Epithelial cell of esophagus (primary cell): ENCODE measurements at regions not wholly inside any gene's neighbourhood (a gene's known extent, or its start where the extent isn't known, plus 50 kb on each side); places are given as distances from the start of the nearest gene placed in this dataset.
A peak's percentile ranks its signal among the peaks of the same experiment; 100 is the strongest.

Experiments
- DNase-seq: peaks from one replicate; pipeline ENCODE4 v3.0.0; 2010; ENCODE audit warnings: low read depth
- H3K4me3 ChIP-seq: 2 replicates; pipeline ENCODE4 v1.5.1; 2011; ENCODE audit warnings: mild to moderate bottlenecking, low read length, control low read depth
- TF ChIP-seq, protein P1 (sequence below): IDR thresholded peaks from 2 replicates; pipeline ENCODE4 v1.5.1; 2011; ENCODE audit warnings: low read depth, mild to moderate bottlenecking, low read length, control low read depth, inconsistent platforms; ENCODE audit not compliant: insufficient read depth; ENCODE audit errors: missing control alignments

DNA sequence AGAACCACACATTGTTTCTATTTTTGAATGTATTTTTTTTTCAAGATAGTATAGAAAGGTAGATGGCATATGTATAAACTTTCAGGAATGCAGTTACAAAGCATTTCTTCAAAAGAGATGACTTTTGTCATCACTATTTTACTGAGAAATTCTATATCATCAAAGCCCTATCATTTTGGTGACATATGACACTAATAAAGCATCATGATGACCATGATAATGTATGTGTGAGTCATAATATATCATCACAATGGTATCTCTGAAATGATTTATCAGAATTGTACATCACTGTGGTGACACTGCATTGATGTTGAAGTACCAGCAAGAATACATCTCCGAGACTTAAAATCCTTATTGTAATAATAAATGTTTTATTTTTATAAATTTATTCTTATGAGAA is 1740.8 kb downstream of the PCDH7 start:
- H3K4me3 ChIP-seq = no peak overlapping the region
- TF ChIP-seq, protein P1, sequence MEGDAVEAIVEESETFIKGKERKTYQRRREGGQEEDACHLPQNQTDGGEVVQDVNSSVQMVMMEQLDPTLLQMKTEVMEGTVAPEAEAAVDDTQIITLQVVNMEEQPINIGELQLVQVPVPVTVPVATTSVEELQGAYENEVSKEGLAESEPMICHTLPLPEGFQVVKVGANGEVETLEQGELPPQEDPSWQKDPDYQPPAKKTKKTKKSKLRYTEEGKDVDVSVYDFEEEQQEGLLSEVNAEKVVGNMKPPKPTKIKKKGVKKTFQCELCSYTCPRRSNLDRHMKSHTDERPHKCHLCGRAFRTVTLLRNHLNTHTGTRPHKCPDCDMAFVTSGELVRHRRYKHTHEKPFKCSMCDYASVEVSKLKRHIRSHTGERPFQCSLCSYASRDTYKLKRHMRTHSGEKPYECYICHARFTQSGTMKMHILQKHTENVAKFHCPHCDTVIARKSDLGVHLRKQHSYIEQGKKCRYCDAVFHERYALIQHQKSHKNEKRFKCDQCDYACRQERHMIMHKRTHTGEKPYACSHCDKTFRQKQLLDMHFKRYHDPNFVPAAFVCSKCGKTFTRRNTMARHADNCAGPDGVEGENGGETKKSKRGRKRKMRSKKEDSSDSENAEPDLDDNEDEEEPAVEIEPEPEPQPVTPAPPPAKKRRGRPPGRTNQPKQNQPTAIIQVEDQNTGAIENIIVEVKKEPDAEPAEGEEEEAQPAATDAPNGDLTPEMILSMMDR = no peak
- no peak for DNase-seq

DNA sequence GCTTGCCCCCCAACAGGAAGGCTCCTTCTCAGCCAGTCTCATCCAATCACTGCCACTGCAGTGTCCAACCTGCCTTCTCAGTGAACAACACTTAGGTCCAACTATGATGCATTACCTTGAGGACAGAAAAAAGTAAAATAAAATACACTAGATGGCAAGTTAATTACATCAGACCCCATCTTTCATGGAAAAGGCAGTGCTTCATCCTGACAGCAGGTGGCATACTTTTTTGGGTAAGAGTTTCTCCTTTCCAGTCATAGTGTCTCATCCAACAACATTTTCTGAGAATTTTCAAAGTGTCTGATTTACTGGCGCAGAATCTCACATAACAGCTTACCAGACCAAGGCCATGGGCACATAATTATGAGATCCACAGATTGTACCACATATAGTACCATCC is 1742.8 kb downstream of the PCDH7 start:
- DNase-seq = peak; percentile 52
- TF ChIP-seq, protein P1 = peak; percentile 85
- H3K4me3 ChIP-seq = no peak overlapping the region

DNA sequence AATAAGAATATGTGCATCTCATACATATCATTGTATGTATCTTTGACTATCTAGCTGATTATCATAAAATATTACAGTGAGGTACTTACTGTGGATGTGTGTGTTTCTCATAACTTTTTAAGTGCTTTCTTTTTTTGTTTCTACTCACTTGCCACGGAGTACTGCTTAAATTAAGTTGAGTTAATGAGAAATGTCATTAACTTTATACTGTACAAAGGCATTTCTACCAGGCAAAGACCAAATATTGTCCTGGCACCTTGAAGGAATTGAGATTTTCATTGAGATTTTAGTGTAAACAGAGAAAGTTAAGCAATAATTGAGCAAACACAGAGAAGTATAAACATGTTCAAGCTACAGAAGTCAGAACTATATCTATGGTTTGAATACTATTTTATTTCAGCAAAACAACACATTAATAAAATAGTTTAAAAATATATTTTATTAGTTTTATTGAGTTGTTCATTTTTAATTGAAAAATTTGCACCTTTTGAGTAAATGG is 1750.0 kb downstream of the PCDH7 start:
- no peak overlapping the region for H3K4me3 ChIP-seq
- no peak for DNase-seq
- TF ChIP-seq, protein P1 = no peak

DNA sequence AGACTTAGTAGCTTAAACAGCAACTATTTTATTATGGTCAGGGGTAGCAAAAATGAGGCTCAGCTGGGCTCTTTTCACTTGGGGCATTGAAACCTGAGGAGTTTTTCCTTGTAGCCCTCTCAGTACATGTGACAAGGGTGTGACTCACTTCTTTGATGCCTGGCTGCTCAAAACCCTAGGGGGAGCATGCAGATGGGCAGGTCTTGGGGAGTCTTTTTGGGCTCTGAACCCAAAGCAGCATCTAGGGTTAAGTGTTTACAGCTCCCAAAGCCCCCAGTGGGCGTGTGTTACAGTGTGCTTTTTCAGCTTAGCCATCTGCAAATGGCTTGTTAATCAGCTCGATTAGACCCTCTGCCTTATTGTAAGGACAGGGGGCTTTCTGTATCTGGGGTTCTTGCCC is 1752.7 kb downstream of the PCDH7 start:
- H3K4me3 ChIP-seq = no peak overlapping the region
- peak; percentile 33 for DNase-seq
- TF ChIP-seq, protein P1 = no peak

DNA sequence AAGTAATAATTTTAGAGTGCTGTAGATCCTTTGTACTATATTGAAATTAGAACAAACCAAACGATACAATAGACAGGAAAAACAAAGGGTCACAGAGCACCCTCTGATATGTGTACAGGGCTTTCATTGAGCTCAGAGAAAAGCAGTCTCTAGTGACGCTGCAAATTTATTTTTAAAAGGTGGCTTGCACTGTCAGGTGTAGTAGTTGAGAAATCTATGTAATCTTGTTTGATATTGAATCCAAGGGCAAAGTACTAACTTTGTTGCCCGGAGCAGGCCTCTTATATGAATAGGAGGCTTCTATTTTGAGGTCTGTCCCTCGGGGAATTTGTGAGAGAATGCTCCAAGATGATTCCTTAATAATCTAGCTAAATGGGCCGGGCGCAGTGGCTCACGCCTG is 1755.5 kb downstream of the PCDH7 start:
- H3K4me3 ChIP-seq = no peak overlapping the region
- TF ChIP-seq, protein P1 = no peak
- no peak for DNase-seq

DNA sequence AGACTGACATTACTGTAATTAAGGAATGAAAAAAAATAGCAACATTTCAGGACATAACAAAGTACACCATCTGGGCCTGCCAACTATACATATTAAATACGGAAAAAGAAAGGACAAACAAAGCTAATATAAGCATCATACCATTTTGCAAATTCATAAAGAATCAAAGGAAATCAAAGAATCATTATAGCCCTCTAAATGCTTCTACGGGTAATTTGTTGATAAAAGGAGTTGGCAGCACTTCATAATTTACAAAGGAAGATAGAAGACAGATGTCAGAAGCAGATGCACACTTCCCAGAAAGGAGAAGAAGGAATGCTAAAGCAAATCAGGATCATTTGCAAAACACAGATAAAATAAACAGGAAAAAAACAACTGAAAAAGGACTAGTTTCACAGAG is 1757.3 kb downstream of the PCDH7 start:
- no peak for DNase-seq
- TF ChIP-seq, protein P1 = no peak
- no peak overlapping the region for H3K4me3 ChIP-seq

DNA sequence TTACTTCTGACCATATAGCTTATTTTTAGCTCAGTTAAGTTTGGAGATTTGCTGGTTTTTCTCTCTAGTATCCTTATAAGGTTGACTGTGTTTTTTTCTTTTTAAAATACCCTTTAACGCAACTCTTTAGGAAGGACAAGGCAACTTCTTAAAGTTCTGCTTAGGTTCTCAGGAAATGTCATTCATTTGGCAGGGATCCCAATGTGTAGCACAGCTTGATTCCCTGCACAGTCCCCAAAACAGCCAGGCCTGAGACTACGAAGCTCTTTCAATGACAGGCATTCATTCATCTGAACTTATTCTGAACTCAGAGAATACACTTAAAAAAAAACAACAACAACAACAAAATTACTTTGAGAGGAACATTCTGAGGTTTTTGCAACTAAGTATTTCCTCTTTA is 1765.8 kb downstream of the PCDH7 start:
- no peak overlapping the region for H3K4me3 ChIP-seq
- TF ChIP-seq, protein P1 = no peak
- DNase-seq = no peak
